Stimulated activated CD8-positive, alpha-beta memory T cell treated with anti-CD3 and anti-CD28 coated beads, Interleukin-15, amount 100 ng/mL, for 1 hour (primary cell): ENCODE measurements at regions not wholly inside any gene's neighbourhood (a gene's known extent, or its start where the extent isn't known, plus 50 kb on each side); places are given as distances from the start of the nearest gene placed in this dataset.
"Not testable (repeated sequence)": the region's sequence is repeated elsewhere in the genome, so short reads cannot be mapped to it uniquely, and the experiment has no call there.

ENCODE experiments used
- DNase-seq: peaks from one replicate; pipeline ENCODE4 v3.0.0-alpha.2; 2020; ENCODE audit warnings: low read depth

DNA sequence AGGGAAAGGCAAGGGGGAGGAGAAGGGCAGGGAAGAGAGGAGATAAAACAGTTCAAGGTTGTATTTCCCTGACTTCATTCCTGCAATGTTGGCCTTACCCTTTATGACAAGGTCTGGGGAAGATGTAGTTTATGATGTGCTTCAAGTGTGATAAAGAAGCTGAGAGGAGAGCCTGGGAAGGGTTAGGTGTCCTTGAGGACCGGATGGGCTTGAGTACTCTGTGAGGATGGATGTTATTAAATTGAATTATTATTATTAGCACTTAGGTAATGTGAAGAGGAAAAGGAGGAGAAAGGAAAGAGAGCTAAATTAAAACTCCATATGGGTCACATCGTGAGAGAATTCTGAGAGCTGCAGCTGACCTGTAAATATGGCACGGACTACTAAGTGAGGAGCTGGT, 719.4 kb upstream of the CELF4 start:
- no peak for DNase-seq

DNA sequence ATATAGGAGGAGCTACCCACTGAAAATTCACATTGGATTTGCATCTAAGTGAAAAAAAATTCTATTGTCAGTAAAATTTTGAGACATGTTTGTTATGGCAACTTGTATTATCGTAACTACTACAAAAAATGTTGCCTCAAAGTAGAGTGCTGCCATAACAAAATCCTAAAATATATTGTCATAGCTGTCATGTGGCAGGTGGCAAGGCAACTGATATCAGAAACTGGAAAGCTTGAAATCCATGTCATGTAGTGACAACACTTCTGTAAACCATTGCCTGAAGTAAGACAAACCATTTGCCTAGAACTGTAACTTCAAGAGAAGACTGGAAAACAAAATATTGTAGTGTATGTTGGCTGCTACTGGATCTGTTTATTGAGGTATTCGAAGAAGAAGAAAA, 697.5 kb upstream of the CELF4 start:
- DNase-seq: no peak

DNA sequence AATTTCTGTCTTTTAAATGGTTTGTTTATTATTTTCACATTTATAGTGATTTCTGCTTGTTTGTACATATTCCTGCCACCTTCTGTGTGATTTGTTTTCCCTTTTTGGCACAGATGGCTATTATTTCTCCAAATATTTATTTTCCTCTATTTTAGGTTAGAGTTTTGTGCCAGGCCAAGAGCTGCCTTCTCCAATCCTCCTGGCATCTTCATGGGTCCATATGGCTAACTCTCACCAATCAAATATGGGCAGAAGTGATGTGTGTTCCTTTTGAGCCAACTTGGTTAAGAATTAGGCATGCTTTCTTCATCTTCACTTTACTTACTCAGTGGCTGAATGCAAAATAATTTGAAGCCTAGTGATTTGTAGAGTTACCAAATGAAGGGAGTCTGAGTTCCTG, 697.1 kb upstream of the CELF4 start:
- no peak for DNase-seq

DNA sequence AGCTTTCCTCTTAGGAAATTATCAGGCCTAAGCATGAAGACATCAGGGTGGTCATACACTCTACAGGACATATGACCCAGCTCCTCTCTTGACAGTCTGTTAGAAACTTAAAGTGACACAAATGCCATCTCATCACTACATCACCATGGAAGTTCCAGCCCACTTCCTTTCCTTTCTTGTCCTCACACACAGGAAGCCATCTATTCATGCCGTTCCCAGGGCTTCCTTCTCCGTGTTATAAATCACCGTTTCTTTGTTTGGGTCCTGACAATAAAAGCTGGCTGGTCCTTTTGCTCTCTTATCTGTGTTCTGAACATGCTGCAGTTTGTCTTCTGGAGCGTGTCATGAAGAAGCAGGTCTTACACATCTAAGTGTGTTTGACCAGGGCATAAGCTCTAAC, 692.1 kb upstream of the CELF4 start:
- DNase-seq: no peak

DNA sequence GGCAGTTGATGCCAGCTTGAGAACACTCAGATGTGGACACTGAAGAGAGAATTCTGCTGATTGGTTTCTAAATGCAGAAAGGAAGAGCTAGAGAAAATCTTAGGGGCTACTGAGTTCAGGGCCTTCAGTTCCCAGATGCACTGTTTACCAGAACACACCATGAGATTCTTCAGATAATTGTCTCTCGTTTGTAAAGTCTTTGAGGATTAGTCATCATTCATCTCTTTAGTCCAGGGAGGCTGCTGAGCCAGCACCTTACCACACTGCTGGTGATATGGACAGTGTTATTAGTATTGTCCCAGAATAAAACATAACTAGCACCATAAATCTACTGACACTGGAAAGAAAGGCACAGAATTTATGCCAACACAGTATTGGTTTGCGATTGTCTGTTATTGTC, 690.8 kb upstream of the CELF4 start:
- DNase-seq: no peak

DNA sequence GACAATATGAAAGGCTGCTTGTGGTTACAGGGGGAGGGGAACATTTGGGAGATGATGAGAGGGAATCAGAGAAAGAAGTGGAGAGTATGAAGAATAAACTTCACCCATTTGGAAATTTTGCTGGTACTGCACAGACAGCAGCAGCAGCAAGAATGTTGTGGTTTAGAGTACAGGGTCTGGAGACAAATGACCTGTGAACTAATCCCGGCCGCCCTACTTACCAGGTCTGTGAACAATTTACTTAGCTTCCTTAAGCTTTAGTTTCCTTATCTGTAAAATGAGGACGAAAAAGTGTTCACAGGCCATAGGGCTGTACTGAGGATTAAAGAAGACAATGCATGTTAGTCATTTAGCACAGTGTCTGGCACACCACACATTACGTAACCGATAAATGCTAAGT, 685.4 kb upstream of the CELF4 start:
- DNase-seq: no peak

DNA sequence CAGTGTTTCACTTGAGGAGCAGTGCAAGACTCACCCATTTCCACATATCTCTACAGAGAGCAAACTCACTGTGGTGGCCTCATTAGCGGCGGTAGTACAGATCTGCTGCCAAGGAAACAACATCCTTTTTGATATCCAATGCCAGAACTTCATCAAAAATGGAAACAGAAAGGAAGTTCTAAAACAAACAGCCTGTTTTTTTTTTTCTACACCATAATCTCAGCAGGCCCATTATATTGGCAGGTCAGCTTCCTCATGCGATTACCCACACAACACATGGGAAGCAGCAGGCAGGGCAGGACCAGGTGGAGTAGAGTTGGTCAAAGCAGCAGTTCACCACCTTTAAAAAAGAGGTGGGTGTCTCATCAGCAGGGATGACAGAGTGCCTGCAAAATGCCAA, 678.9 kb upstream of the CELF4 start:
- DNase-seq: no peak

DNA sequence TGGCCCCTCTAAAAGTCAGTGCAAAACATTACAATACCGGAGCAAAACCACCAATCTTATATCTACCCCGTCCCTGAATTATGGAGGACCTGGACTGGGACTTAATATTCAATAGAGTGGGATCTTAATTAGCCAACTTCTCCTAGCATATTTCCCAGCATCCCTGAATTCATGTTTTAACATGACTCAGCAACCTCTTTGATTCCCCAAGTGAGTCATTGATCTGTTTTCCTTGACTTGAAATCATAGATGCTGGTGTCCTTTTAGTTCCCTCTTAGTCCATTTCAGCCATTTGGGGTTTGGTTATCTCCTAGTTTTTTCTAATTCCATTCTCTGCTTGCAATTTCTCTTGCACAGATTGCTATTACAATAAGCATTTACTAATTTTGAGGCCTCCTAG, 677.7 kb upstream of the CELF4 start:
- DNase-seq: no peak

DNA sequence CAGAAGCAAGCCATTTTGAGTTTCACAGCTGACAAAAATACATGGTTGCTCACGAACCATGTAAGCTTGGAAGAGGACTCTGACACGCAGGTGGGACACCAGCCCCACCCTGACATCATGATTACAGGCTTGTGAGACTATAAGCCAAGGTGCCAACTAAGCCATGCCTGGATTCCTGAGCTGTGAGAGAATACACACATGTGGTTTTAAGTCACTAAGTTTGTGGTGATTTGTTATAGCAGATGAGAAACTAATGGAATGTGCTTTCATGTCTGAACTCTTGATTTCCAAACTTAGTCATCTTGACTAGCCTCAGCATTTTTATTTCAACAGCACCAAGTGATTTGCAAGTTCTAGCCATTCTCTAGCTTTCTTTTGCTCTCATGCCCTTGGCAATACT, 676.1 kb upstream of the CELF4 start:
- DNase-seq: no peak

DNA sequence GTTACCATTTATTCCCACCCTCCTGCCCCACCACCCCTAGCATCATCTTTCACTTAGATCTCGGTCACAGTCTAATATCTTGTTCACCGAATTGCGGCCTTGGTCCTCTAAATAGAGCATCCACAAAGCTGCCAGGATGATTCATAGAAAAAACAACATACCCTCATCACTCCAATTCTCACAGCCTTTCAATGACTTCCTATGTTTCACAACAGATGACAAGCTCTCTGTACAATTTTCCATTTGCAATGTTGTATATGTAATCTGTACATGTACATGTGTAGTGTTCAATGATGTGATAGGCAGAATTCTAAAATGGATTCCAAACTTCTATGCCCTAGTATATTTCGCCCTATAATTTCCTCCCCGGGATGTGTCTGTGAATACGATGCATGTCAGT, 675.6 kb upstream of the CELF4 start:
- DNase-seq: no peak

DNA sequence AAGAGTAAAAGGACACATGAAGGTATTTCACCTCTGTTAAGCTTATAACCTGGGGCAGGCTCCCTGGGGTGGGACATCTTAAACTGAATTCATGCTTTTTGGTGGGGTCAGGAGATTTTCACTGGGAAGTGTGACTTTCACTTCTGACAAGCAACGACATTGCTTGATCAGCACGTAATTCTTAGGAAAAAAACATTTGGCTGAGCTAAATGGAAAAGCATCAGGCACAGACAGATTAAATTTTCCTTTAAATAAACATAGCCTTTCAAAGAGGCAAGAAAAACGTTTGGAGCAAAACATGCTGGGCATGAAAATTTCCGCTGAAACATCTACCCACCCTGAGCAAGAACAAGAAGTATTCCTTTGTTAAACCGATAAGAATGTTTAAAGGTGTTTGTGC, 674.0 kb upstream of the CELF4 start:
- DNase-seq: no peak

DNA sequence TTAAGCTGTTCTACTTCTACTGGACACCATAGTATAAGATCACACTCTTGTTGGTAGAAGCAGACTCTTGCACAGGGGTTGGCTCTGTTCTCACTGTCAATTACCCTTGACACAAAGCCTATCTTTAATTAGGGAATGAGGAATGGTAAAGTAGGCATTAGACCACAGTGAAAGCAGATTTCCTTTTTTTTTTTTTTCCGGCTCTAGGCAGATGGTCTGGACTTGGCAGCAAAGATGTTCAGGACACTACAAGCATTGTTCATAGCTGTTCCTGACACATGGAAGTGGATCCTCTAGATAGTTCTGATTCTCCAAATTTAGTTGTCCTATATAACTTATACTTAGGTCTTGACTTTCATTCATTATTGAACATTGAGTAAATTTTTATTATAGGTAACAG, 672.2 kb upstream of the CELF4 start:
- DNase-seq: no peak

DNA sequence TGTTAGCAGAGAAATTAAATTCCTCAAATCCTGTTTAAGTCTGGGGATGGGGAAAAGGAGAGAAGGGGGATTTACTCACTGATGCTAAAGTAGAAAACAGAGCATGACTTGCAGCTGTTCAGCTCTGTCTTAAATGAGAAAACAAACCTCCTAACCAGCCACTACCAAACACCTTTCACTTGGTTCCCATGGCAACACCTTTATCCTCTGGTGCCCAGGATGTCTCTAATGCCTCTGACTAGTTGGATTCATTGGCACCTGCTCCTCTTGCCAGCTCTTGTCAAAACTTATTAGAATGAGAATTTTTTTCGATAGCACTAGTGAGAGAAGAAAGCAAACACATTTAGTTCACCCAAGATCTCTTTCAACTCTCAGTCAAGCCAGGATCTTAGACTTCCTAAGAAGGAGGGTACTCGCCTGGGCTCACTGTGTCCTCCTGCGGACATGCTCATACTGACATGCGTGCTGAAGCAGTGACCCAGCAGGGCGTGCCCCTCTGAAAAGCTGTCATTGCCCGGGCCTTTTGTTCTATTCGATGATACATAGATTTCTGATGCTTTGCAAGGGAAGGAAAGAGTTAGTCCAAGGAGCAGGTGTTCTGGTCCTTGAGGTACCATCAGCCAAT, 656.0 kb upstream of the CELF4 start:
- no peak for DNase-seq

DNA sequence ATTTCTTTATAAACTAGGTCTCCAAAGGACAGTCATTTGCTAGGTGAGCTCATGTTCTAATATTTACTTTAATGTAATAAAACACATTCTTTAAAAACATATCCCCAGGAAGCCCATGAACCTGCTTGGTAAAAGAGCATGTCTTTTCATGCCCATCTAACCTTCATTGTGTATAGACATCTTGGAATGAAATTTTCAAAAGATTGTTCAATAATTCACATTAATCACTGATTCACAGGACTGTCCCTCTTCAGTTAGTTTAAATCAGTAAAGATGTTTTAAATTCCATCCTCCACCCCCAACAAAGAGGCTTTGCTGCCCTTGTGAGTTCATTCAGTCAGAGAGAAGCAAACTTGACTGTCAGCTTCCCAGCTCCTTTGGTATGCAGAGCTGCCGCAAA, 633.4 kb upstream of the CELF4 start:
- no peak for DNase-seq

DNA sequence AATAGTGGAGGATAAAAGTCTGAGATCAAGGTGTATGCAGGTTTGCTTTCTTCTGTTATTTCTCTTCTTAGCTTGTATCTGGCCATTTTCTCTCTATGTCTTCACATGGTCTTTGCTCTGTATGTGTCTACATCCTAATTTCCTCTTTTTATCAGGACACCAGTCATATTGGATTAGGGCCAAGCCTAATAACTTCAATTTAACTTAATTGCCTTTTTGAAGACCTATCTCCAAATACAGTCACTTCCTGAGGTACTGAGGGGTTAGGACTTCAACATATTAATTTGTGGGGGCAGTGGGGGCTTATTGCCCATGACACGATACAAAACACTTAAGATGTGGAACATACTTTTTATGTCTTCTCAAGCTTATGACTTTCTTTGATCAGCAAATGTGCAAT, 632.9 kb upstream of the CELF4 start:
- DNase-seq: no peak

DNA sequence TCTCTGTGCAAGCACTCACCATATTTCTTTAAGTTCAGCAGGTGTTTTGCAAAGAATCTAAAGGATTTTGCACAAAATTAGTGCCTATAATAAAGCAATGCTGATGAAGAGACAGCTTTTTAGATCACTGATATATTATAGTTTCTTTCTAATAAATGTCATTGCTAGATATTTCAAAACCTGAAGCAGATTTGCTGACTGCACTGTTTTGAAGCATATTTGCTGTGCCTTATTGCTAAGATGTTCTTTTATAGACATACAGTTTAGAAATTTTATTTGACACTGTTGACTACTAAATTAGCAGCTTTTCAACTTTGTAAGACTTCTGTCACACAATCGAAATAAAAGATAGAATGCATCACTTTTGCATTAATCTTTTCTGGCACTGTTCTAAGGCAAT, 620.9 kb upstream of the CELF4 start:
- DNase-seq: no peak

DNA sequence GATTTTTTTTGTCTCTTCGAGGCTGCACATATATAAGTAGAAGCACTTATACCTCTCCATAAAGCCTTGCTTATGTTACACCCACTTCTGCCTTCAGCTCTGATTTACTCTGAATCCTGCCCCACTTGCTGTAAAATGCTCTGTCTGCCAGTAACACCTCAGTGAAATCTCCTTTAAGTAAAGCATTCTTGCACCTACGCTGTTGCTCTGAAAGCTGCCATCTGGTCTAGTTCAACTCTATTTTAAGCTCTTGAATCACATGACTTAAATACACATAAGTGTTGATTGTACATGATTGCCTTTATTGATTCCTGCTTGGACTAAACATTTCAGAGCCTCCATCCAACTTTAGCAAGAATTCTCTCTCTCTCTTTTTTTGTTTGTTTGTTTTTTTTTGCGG, 609.0 kb upstream of the CELF4 start:
- no peak for DNase-seq

DNA sequence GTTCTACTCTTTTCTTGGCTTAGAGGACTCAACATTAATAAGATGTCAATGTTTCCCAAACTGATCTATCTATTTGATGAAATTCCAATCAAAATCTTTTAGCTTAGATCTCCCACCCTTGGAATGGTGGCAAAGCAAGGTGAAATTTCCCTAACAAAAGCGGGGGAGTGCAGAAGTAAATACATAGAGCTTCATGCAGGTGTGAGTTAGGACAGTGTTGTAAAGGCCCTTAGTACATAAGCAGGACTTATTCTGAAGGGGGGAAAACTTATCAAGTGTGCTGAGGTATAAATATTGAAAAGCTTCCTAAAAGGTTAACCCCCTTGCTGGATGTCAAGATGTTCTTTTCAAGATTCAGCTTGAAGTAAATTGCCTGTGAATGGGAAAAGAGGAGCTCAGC, 608.6 kb upstream of the CELF4 start:
- no peak for DNase-seq

DNA sequence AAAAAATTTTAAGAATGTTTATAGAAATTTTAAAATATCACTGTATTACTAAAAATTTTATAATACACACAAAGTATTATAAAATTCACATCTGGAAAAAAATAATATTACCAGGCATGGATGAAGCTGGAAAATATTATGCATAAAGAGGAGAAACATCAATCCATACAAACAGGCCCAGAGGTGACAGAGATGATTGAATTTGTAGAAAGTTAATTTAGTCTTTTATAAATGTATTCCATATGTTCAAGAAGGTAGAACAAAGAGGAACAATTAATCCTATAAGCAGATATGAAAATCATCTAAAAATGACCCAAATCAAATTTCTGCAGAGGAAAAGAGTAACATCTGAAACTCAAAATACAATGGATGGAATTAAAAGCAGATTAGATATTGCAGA, 605.2 kb upstream of the CELF4 start:
- no peak for DNase-seq

DNA sequence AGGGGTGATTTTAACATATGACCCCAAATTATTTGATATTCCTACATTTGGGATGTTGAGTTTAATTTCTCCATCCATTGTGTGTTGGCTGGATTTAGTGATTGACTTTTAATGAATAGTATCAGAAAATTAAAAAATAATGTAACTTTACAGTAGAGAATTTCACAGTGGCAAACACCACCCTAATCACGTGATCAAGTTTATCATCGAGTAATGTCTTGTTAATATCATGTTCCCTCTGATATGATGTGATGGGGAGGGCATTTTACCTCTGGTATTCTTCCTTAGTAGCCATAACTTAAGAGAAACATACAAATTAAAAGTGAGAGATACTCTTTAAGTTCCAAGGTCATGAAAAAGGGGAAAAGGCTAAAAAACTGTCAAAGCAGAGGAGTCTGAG, 602.0 kb upstream of the CELF4 start:
- DNase-seq: no peak

DNA sequence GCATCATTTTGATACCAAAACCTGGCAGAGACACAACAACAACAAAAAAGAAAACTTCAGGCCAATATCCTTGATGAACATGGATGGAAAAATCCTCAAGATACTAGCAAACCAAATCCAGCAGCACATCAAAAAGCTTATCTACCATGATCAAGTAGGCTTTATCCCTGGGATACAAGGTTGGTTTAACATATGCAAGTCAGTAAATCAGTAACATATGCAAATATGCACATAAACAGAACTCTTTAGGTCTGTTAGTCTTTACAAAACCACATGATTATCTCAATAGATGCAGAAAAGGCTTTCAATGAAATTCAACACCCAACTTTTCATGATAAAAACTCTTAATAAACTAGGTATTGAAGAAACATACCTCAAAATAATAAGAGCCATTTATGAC, 587.5 kb upstream of the CELF4 start:
- DNase-seq: not testable (repeated sequence)

DNA sequence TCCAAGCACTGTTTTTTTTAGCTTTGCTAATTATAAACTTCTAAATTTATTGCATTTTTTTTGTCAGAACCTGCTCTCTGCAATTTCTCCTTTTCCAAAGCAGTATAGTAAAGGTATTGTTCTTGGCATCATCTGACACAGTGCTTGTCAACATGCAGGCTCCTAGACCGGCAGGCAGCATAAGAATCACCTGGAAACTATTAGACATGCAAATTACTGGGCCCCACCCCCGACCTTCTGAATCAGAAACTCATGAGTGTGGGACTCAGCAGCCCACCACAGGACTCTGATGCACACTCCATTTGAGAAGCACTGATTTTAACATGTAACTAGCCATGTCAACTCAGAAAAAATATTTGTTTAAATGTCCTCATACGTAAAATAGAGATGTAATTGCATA, 551.1 kb upstream of the CELF4 start:
- no peak for DNase-seq

DNA sequence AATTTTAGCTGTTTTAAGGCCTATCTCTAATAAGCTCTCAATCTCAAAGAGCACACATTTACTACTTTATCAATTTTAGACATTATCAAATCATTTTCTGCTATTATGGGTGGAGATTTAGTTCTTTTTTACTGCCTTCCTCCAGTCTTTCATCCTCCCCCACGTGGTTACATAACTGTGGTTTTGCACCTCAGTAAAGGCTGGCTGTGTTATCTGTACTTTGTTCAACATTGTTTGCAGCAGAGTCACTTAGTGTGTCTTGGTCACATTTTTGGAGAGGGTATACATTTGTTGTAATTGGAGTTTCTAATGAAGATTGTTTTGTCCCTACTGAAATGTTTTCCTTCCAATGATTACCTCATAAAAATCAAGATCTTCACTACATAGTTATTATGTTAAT, 549.6 kb upstream of the CELF4 start:
- DNase-seq: no peak

DNA sequence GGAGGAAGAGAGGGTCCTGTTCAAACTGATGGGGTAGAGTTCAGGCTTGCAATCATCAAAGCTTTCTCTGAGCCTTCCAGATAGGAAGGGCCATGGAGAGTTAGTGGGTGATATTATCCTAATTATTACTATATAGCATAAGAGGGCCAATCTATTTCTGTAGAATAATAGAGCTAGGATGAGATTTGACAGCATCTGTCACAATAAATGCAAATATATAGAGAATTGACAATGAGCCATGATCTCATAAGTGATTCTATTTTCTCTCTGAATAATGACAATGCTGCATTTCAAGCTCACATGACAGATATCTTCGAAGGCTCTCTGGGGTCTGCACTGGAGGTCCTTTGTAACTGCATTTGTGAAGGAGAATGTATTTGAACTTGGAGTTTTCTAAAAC, 521.9 kb upstream of the CELF4 start:
- DNase-seq: no peak

DNA sequence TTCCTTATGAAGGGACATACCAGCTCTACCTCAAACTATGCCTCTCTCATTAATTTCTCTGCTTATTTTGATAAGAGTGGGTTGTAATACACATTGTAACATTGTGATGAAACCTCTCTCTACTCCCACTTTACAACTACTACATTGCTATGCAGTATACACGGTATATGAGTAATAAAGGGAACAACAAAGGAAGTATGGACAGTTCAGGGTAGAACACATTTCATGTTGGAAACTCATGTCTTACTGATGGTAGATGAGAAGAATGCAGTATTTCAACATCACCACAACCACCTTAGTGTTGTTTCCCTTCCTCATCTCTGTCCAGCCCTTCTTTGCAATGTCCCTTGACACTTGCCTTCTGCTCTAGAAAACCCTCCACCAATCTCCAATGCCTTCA, 515.9 kb upstream of the CELF4 start:
- no peak for DNase-seq
